Femur (tissue), 1 donor: ENCODE measurements at regions not wholly inside any gene's neighbourhood (a gene's known extent, or its start where the extent isn't known, plus 50 kb on each side); places are given as distances from the start of the nearest gene placed in this dataset.
"Not testable (repeated sequence)": the region's sequence is repeated elsewhere in the genome, so short reads cannot be mapped to it uniquely, and the experiment has no call there.

Experiments used
- DNase-seq: peaks from one replicate; pipeline ENCODE4 v3.0.0-alpha.2; 2017

DNA sequence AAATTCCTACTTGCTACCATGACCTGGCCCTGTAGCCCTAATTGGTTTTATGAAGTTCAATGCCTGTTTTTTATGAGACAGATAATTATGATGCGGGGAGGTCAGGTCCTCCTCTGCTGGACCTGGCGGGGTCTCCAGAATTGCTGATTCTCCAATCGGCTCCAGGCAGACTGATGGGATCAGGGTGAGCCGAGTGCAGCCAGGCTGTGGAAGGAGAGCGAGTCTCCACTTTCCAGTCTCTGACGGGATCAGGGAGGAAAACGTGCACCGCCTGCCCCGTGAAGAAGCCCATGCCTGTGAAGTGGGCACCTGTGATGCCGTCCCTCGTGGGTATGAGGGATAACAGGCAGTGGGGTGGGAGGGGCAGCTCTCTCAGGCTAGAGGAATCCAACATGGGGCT lies 71.5 kb upstream of the HSPA9 start:
- DNase-seq: no peak

GRCh38 chr5:138645778-138646575 lies 70.8 kb upstream of the HSPA9 start:
- no peak for DNase-seq

DNA sequence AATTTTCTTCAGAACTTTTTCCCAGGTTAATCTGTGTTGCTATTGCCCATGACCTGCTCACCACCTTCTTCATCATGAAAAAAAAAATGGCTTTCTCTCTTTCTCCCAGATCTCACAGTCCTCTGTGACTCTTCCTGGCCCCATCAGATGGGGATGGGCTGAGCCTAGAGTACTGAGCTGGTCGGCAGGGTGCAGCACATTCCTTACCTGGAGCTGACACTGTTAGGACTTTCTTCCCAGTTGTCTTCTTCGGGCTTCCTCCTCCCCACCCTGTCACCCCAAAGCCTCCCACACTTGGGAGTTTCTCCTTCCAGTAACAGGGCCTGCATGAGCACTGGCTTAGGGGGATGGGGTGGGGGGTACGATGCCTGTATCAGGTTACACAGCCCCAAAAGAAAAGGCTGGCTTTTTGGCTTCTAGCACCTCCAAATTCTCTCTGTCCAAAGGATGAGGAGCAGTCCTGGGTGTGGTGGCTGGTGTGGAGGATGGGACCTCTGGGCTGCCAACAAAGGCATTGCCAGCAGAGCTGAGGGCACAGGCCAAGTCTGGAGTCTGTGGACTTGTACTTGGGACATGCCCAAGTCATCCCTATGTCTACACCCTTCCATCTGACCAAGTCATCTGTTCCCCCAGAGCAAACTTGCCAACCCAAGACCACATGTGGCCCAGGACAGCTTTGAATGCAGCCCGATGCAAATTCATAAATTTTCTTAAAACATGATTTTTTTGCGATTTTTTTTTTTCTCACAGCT lies 68.0 kb upstream of the HSPA9 start:
- no peak for DNase-seq

- peak; percentile 50 for DNase-seq
Observed at GRCh38 chr5:138641547-138642298, 66.5 kb upstream of the HSPA9 start.

- DNase-seq: no peak
Observed at GRCh38 chr5:138640646-138641254, 65.5 kb upstream of the HSPA9 start.

GRCh38 chr5:138640138-138640537 lies 64.9 kb upstream of the HSPA9 start:
- DNase-seq: no peak

DNA sequence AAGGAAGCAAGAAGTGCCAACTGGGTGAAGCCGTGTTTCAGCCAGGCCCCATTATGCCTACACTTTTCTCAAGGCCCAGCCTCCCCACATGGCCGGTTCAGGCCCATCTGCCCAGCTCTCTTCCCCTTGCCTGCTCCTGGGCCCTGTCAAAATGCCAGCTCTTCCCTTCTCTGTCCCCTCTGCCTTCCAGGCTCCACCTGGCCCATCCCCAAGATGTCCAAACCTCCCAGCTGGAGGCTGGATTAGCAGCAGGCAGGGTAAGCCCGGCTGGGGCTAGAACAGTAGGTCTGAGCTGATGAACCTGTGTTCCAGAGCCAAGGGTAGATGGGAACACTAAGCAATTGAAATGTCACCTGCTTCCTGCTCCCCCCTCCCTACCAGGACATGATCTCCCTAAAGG lies 64.1 kb upstream of the HSPA9 start:
- no peak for DNase-seq

DNA sequence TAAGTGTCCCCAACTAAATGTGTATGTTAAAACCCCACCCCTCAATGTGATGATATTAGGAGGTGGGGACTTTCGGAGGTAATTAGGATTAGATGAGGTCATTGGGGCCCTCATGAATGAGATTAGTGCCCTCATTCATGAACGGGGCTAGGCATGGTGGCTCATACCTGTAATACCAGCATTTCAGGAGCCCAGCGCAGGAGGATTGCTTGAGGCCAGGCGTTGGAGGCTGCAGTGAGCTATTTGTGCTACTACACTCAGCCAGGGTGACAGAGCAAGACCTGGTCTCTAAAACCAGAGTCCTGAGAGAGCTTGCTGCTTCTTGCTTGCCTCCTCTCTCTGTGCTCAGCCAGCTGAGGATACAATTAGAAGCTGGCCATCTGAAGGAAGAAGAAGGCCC lies 62.1 kb upstream of the HSPA9 start:
- DNase-seq: no peak

DNA sequence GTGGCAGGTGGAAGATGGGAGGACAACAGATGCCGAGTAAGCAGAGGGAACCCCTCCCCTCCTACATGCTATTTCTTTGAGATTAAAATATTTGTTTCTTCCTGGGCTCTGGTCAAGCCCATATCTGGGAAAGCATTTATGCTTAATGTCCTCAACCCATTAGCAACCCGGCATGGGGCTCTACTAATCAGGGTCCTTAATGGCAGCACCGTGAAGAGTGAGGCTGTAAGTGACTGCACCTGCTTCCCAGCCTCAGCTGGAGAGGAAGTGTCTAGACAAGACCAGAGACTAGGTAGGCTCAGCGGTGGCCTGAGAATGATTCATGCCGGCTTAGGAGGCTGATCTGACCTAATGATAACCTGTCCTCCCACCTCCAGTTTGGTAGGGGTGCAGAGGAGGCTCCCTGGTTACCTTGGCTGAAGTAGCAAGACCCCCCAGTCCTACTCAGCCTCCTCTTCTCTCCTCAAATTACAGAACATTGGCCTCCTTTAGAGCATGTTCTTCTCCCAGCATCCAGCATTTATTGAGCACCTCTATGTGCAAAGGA lies 61.3 kb upstream of the HSPA9 start:
- no peak for DNase-seq

DNA sequence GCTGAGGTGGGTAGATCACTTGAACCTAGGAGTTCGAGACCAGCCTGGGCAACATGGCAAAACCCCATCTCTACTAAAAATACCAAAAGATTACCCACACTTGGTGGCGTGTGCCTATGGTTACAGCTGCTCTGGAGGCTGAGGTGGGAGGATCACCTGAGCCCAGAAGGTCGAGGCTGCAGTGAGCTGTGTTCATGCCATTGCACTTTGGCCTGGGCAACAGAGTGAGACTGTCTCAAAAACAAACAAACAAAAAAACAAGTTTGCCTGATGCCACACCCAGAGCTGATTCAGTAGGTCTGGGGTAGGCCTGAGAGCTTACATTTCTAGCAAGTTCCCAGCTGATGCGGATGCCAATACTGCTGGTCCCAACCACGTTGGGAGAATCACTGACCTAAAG lies 60.5 kb upstream of the HSPA9 start:
- no peak for DNase-seq

DNA sequence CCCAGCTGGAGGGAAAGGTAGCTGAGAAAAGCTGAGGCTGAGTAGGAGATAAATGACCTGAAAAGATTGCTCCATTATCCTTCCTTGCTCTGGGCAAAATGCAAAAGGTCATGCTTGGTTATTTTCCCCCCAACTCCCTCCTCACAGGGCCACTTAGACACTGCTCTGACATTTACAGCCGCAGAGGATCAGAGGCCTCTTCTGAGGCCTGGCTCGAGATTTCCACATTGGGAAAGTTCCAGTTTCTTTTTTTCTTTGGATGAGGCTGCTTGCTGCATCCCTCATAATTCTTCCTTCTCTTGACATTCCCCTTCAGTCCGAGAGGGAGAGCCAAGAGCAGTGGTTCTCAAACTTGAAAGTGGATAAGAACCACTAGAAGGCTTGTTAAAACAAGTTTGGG lies 60.1 kb upstream of the HSPA9 start:
- DNase-seq: peak; percentile 48

DNA sequence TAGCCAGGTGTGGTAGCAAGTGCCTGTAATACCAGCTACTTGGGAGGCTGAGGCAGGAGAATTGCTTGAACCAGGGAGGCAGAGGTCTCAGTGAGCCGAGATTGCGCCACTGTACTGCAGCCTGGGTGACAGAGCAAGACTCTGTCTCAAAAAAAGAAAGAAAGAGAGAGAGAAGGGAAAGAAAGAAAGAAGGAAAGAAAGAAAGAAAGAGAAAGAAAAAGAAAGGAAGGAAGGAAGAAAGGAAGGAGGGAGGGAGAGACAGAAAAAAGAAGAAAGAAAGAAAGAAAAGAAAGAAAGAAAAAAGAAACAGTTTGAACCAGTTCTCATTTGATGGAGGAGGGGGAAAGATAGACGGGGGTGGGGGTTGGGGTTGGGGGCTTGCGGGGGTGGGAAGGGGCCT lies 59.6 kb upstream of the HSPA9 start:
- not testable (repeated sequence) for DNase-seq

DNA sequence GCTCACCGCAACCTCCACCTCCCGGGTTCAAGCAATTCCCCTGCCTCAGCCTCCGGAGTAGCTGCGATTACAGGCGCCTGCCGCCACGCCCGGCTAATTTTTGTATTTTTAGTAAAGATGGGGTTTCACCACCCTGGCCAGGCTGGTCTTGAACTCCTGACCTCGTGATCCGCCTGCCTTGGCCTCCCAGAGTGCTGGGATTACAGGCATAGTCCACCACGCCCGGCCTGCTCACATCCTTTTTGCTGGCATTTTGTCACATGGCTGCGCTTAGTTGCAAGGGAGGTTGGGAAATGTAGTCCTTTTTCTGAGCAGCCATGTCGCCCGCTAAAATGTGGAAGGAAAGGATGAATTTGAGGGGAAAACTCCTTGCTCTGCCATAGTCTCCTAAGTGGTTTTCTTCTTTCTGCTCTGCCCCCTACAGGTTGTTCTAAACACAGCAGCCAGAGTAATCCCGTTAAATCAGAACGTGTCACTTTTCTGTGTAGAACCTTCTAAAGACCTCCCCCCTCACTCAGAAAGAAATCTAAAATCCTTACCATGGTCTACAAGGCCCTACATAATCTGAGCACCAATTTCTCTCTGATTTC lies 57.8 kb upstream of the HSPA9 start:
- DNase-seq: peak; percentile 77

- DNase-seq: no peak
Observed at GRCh38 chr5:138631096-138631928, 56.1 kb upstream of the HSPA9 start.

DNA sequence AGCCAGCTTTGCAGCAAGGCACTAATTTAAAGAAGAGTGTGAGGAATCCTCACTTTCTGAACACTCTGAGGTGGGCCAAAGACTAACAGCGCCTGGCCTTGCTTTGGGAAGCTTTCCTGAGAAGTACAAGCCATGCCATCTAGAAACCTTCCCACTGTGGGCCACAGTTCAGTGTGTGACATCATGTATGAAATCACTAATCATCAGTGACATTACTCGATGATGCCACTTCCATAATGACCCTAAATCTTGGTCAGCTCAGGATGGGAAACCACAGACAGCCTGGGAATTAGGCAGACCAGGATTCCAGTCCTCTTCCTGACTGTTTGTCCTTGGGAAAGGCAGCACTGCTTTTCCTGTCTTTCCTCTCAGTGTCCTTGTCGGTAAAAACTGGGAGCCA lies 54.2 kb upstream of the HSPA9 start:
- no peak for DNase-seq

DNA sequence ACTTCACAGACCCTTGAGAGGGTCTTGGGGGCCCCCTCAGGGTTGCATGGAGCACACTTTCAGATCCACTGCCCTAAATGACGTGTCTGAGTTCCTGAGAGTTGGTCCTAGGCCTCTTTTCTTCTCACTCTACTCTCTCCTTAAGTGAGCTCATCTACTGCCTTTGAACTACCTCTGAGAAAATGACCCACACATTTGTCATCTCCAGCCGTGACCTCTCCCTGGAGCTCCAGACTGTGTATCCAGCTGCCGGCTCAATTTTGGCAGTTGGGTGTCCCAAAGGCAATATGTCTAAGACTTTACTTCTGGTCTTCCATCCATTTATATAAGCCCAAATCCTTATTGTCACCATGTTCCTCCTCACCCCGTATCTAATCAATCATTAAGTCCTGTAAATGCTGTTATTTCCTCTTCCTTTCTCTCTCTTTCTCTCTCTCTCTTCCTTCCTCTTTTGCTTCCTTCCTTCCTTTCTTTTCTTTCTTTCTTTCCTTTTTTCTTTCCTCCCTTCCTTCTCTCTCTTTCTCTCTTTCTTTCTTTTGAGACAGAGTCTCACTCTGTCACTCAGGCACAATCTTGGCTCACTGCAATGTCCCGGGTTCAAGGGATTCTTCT lies 51.2 kb upstream of the HSPA9 start:
- no peak for DNase-seq

DNA sequence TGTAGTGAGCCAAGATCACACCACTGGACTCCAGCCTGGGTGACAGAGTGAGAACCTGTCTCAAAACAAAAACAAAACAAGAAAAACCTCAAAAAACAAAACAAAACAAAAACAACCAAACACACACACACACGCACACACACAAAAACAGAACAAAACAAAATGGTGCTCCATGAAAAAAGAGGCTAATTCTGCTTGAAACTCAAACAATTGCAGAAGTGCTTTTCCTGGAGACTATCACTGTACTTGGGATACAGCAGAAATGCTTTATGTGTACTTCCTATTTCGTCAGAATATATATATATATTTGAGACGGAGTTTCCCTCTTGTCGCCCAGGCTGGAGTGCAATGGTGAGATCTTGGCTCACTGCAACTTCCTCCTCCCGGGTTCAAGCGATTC lies 49.9 kb upstream of the HSPA9 start:
- no peak for DNase-seq
